Transverse colon (tissue), 4 donors: ENCODE measurements at regions not wholly inside any gene's neighbourhood (a gene's known extent, or its start where the extent isn't known, plus 50 kb on each side); places are given as distances from the start of the nearest gene placed in this dataset.

Experiments
- DNase-seq: peaks from one replicate; pipeline ENCODE4 v3.0.0-alpha.2; 2019
- H3K27ac ChIP-seq, 4 donors: fragments of 200-600 bp; sonication (generic); 2 replicates each; pipeline ENCODE4 v1.5.1; 2016 to 2018; ENCODE audit warnings: inconsistent platforms in 4 of 4
- H3K27me3 ChIP-seq: fragments of 200-600 bp; sonication (generic); 2 replicates; pipeline ENCODE4 v1.5.1; 2017; ENCODE audit warnings: inconsistent platforms
- H3K36me3 ChIP-seq, 4 donors: fragments of 200-600 bp; sonication (generic); 2 replicates each; pipeline ENCODE4 v1.5.1; 2017 to 2019; ENCODE audit warnings: inconsistent platforms in 4 of 4
- H3K4me1 ChIP-seq, 4 donors: fragments of 200-600 bp; sonication (generic); 2 replicates each; pipeline ENCODE4 v1.5.1; 2017 to 2020; ENCODE audit warnings: inconsistent platforms in 4 of 4
- H3K4me3 ChIP-seq, 4 donors: fragments of 200-600 bp; sonication (generic); 1 replicate in 1 of 4; 2 replicates in 3 of 4; pipeline versions ENCODE4 v1.5.1 to v1.6.1; 2017 to 2019; ENCODE audit warnings: inconsistent platforms in 4 of 4
- H3K9me3 ChIP-seq, 2 donors: fragments of 200-600 bp; sonication (generic); 2 replicates each; pipeline ENCODE4 v1.5.1; 2017 to 2019; ENCODE audit warnings: inconsistent platforms in 2 of 2
- EP300 ChIP-seq: sonication (generic); formaldehyde crosslinking; IDR thresholded peaks from one replicate; pipeline ENCODE4 v1.6.1; 2017; ENCODE audit warnings: antibody characterized with exemption, low read depth
- POLR2A ChIP-seq: fragments of 450-650 bp; IDR thresholded peaks from one replicate; pipeline ENCODE4 v1.6.1; 2016; ENCODE audit warnings: antibody characterized with exemption, mild to moderate bottlenecking, moderate library complexity
- POLR2AphosphoS5 ChIP-seq, 3 donors: sonication (generic); formaldehyde crosslinking; IDR thresholded peaks; one replicate each; pipeline ENCODE4 v1.6.1; 2016; ENCODE audit warnings: antibody characterized with exemption in 3 of 3
- WGBS, 2 donors: methylation state at CpG; one replicate each; pipeline ENCODE4 v1.1.5; 2018; ENCODE audit warnings: low coverage in 1 of 2; 5-methylcytosine and 5-hydroxymethylcytosine counted together
- in situ Hi-C, 4 donors: fragments of 200-750 bp; cut with MboI; loops; one replicate each; pipeline versions ENCODE4 v1.15.0 to v1.15.1; 2017; ENCODE audit warnings: low sequenced_read_pairs in 3 of 4, low pct_ligation_motif_present in 1 of 4, low pct_unique_long_range_greater_than_20kb in 1 of 4
- intact Hi-C: fragments of 100-400 bp; cut with DNase I; formaldehyde crosslinking; loops from one replicate; pipeline ENCODE4 v1.15.1; 2023; ENCODE audit warnings: low total_unique reads
- TF ChIP-seq, protein P1 (sequence below), 5 experiments: fragments of 200-600 bp in 3 of 5; fragments of 450-650 bp in 2 of 5; sonication (generic) in 3 of 5; IDR thresholded peaks; 1 replicate in 2 of 5; 2 replicates in 3 of 5; pipeline ENCODE4 v1.5.1; 2016 to 2017; ENCODE audit warnings: antibody characterized with exemption in 5 of 5, inconsistent platforms in 3 of 5, mild to moderate bottlenecking in 2 of 5, moderate library complexity in 1 of 5

DNA sequence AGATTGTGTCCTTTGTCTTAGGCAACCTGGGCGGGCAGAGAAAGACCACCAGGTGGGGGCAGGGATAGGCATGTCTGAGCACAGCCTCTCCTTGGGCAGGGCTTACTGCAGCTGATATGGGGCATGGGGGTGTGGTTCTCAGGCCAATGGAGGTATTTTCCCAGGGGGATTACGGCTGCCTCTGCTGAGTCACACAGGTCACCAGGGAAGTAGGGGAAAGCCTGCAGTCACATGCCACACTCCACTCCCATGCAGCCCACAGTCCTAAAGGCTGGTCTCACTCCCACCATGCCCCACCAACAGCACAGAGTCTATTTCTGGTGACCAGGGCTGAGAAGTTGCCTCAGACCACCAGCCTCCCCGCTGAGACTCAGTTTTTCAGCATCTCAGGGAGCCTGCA is 466.4 kb downstream of the DIPK2A start:
- no peak for DNase-seq
- Histone ChIP-seq H3K36me3 (no peaks in the 10 kb centered on the region), H3K27me3 (no peaks in the 10 kb centered on the region), H3K9me3 (no peaks in the 10 kb centered on the region), H3K27ac (no peak overlapping the region), H3K4me1 (no peaks in the 10 kb centered on the region), H3K4me3 (no peak overlapping the region)
- in situ Hi-C loops = no loop called here
- intact Hi-C loops = no loop called here
- 84% methylated on average over 3 of the region's 3 CpGs; no CpG with 5 or more reads in 1 of the 2 donors for WGBS, 2 donors
- TF ChIP-seq POLR2AphosphoS5 (IDR thresholded peaks at IDR 0.05) (no peak), EP300 (no peak), POLR2A (no peak)
- TF ChIP-seq, protein P1, sequence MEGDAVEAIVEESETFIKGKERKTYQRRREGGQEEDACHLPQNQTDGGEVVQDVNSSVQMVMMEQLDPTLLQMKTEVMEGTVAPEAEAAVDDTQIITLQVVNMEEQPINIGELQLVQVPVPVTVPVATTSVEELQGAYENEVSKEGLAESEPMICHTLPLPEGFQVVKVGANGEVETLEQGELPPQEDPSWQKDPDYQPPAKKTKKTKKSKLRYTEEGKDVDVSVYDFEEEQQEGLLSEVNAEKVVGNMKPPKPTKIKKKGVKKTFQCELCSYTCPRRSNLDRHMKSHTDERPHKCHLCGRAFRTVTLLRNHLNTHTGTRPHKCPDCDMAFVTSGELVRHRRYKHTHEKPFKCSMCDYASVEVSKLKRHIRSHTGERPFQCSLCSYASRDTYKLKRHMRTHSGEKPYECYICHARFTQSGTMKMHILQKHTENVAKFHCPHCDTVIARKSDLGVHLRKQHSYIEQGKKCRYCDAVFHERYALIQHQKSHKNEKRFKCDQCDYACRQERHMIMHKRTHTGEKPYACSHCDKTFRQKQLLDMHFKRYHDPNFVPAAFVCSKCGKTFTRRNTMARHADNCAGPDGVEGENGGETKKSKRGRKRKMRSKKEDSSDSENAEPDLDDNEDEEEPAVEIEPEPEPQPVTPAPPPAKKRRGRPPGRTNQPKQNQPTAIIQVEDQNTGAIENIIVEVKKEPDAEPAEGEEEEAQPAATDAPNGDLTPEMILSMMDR (IDR thresholded peaks at IDR 0.05) = no peak

DNA sequence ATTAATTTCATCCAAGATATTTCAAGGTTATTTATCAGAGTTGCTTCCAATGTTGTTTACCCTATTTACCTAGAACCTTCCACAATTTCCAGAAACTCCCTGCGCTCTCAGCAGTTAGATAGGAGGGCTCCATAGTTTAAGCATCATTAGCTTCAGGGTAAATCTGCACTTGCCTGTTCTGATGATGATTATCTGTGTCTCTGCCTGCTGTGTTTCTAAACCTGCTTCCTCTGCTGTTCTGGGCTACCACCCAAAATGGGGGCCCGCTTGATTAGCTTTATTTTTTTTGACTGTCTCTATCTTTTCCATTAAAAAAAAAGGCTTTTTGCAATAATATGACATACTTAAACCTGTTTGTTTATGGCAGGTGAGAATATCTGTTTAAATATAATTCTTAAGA is 472.4 kb downstream of the DIPK2A start:
- no peak overlapping the region for H3K27ac ChIP-seq
- TF ChIP-seq, protein P1 (IDR thresholded peaks at IDR 0.05) = no peak
- TF ChIP-seq EP300 (no peak), POLR2AphosphoS5 (IDR thresholded peaks at IDR 0.05) (no peak), POLR2A (no peak)
- H3K4me1 ChIP-seq = no peaks in the 10 kb centered on the region
- no peak for DNase-seq
- H3K9me3 ChIP-seq = no peaks in the 10 kb centered on the region
- in situ Hi-C loops = no loop called here
- intact Hi-C loops = no loop called here
- no peak overlapping the region for H3K4me3 ChIP-seq
- no peaks in the 10 kb centered on the region for H3K27me3 ChIP-seq
- H3K36me3 ChIP-seq = no peaks in the 10 kb centered on the region
- 83 to 91% methylated on average over 2 of the region's 2 CpGs for WGBS, 2 donors

DNA sequence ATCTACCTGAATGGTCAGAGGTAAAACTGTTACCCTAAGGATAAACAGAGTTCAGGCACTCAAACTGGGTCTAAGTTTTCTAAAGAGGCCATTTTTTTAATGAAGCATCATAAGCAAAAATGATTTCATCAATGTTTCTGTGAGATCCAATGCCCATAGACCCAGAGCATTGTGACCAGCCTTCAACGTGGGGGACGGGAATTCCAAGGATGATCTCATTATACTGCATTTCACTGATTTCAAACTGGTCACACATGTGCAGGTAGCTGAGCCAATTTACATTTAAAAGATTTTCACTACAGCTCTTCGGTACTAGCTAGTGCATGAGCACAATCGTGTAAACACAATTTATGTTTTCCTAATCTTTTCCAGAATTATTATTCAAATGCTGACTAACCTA is 472.9 kb downstream of the DIPK2A start:
- in situ Hi-C loops = no loop called here
- intact Hi-C loops = no loop called here

DNA sequence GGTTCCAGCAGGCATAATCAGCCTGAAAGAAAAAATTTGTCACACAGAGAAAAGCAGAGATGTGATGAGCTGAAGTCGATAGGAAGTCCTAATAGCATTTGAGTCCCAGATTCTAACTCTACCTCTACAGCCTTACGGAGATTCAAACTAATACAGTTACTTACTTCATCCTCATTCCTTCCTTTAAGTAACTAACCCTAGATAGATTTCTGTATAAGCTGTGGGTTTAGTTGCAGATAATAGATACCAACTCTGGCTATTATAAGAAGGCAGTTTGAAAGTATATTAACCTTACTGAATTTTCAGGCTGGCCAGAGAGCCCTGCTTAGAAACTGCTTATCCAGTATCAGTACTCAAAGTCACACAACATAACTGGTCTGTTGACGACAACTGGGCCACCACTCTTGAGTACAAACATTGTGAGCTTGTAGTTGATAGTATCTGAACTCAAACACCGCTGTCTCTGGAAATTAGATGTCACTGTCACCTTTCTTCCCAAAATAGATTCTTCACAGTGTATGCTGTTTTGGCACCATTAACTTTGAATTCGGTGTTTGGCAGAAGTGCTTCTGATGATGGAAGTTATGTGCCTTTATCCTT is 484.3 kb downstream of the DIPK2A start:
- no peak for TF ChIP-seq POLR2AphosphoS5 (IDR thresholded peaks at IDR 0.05)
- no peak for TF ChIP-seq EP300
- TF ChIP-seq, protein P1 (IDR thresholded peaks at IDR 0.05) = no peak
- no peak for TF ChIP-seq POLR2A
- H3K27me3 ChIP-seq = no peaks in the 10 kb centered on the region
- no peak overlapping the region for H3K4me3 ChIP-seq
- intact Hi-C loops = no loop called here
- WGBS, 2 donors = 83 to 90% methylated on average over 4 to 5 of the region's 5 CpGs
- no peak for DNase-seq
- no peak overlapping the region for H3K27ac ChIP-seq
- H3K36me3 ChIP-seq = no peaks in the 10 kb centered on the region
- H3K4me1 ChIP-seq = no peaks in the 10 kb centered on the region
- in situ Hi-C loops = no loop called here
- H3K9me3 ChIP-seq = no peaks in the 10 kb centered on the region

More for the DNA sequence above, 472.9 kb downstream of the DIPK2A start:
- Histone ChIP-seq H3K4me3 (no peak overlapping the region), H3K4me1 (no peaks in the 10 kb centered on the region), H3K27ac (no peak overlapping the region), H3K36me3 (no peaks in the 10 kb centered on the region), H3K27me3 (no peaks in the 10 kb centered on the region), H3K9me3 (no peaks in the 10 kb centered on the region)
- 87 to 88% methylated on average over 4 of the region's 4 CpGs for WGBS, 2 donors
- no peak for DNase-seq
- TF ChIP-seq, protein P1 (IDR thresholded peaks at IDR 0.05) = no peak
- TF ChIP-seq EP300 (no peak), POLR2AphosphoS5 (IDR thresholded peaks at IDR 0.05) (no peak), POLR2A (no peak)
